ENCODE measurements at regions not wholly inside any gene's neighbourhood (a gene's known extent, or its start where the extent isn't known, plus 50 kb on each side); places are given as distances from the start of the nearest gene placed in this dataset.
A peak's percentile ranks its signal among the peaks of the same experiment; 100 is the strongest.

DNA sequence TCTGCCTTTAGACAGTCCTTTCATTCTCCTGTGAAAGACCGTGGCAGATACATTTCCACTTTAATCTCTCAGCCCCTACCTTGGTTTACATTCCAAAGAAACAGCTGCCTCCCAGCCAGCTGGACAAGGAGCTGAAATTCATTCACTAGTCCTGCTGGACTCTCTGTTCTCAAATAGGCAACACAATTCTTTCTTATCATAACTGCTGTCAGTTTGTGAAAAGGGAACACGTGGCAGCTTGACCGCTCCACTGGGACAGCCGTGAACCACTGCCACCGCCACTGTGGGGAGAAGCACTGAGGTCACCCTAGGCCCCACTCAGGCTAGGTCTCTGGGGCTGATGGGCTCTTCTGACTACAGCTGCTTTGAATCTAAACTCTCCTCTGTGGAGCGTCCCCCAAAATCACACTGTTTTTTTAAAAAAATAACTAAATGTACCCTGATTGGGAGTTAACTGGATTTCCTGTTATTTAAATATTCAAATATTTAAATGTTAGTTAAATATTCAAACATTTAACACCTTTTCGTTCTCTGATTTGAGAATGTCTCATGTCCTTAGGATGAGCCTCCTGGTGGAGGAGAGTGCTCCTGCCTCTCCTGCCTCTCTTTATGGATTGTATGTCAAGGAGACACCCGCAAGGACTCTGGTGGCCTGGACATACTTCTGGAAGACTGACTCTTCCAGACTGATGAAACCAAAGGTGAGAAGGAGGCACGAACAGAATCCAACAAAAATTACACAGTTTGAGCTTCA, 120.1 kb downstream of the BOD1 start:
- WGBS, 2 donors = 34 to 67% methylated on average over 9 of the region's 9 CpGs

DNA sequence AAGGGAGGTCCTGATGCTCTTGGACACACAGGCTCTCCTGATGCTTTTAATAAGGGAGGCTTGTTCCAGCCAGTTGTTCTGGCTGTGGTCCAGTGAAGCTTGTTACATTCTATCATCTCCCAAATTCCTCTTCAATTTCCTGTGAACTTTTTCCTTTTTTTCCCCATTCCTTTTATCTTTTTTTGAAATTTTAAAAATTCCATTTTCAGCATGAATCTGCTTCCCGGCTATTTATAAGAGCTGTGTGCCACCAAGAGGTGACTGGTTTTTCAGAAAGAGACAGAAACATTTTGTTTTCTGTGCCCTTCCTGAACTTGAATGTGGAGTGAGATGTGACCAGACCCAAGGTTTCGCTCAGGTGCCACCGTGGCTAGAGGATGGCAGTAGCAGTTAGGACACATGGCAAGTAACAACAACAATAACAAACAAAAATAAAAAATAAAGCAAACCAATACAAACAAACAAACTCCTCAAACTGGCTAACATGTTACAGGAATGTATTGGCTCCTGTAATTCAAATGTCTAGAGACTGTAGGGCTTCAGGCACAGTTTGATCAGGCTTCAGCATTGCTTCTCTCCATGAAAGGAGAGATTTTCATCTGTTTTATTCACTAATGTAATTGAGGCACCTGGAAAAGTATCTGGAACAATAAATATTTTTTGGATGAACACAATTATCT, 121.1 kb downstream of the BOD1 start:
- no peak overlapping the region for H3K4me3 ChIP-seq
- TF ChIP-seq, protein P1, sequence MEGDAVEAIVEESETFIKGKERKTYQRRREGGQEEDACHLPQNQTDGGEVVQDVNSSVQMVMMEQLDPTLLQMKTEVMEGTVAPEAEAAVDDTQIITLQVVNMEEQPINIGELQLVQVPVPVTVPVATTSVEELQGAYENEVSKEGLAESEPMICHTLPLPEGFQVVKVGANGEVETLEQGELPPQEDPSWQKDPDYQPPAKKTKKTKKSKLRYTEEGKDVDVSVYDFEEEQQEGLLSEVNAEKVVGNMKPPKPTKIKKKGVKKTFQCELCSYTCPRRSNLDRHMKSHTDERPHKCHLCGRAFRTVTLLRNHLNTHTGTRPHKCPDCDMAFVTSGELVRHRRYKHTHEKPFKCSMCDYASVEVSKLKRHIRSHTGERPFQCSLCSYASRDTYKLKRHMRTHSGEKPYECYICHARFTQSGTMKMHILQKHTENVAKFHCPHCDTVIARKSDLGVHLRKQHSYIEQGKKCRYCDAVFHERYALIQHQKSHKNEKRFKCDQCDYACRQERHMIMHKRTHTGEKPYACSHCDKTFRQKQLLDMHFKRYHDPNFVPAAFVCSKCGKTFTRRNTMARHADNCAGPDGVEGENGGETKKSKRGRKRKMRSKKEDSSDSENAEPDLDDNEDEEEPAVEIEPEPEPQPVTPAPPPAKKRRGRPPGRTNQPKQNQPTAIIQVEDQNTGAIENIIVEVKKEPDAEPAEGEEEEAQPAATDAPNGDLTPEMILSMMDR (IDR thresholded peaks at IDR 0.05) = no peak
- no peak for TF ChIP-seq POLR2A (IDR thresholded peaks at IDR 0.05)
- WGBS, 2 donors = 39 to 43% methylated on average over 3 of the region's 3 CpGs
- H3K27me3 ChIP-seq = no peaks in the 10 kb centered on the region
- H3K9me3 ChIP-seq = no peaks in the 10 kb centered on the region
- peak overlapping the region in 1 of 2 donors; percentile 58 for H3K27ac ChIP-seq
- intact Hi-C loops (cut with DNase I; ENCODE audit: low total_unique reads) = loop anchor here (10.0 kb wide), 1 partner anchor 201 kb away; no protein-coding TSS in a partner anchor
- peaks cover 40% of the 10 kb centered on the region for H3K4me1 ChIP-seq
- peak; percentile 91 for DNase-seq
- no peaks in the 10 kb centered on the region for H3K36me3 ChIP-seq (ENCODE audit: low read depth, missing control alignments)

More for the DNA sequence above, 120.1 kb downstream of the BOD1 start:
- Histone ChIP-seq H3K27ac (peak overlapping the region in 1 of 2 donors; percentile 58), H3K36me3 (ENCODE audit: low read depth, missing control alignments) (no peaks in the 10 kb centered on the region), H3K27me3 (no peaks in the 10 kb centered on the region), H3K9me3 (no peaks in the 10 kb centered on the region), H3K4me1 (peaks cover 40% of the 10 kb centered on the region), H3K4me3 (no peak overlapping the region)
- peak; percentile 26 for DNase-seq
- intact Hi-C loops (cut with DNase I; ENCODE audit: low total_unique reads) = loop anchor here (10.0 kb wide), 1 partner anchor 202 kb away; no protein-coding TSS in a partner anchor
- TF ChIP-seq, protein P1 (IDR thresholded peaks at IDR 0.05) = no peak
- no peak for TF ChIP-seq POLR2A (IDR thresholded peaks at IDR 0.05)

DNA sequence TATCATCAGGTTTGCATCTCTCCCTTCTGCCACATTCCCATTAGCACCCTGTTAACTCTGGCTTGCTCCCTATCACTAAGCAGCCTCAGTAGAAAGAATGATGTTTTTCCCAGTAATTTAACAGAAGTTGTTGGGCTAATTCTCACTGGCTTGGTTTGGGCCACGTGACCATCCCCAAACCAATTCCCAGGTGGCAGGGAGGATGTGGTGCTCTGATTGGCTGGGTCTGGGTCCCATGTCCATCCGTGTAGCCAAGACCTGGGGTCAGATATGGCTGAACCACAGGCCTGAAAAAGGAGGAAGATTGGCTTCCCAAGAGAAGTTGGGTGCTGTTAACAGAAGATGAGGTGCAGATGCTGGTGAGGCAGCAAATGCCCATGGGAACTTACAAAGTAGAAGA, 122.0 kb downstream of the BOD1 start:
- WGBS, 2 donors = 35 to 71% methylated on average over 2 of the region's 2 CpGs
- no peak for DNase-seq
- H3K27me3 ChIP-seq = no peaks in the 10 kb centered on the region
- no peaks in the 10 kb centered on the region for H3K9me3 ChIP-seq
- H3K36me3 ChIP-seq (ENCODE audit: low read depth, missing control alignments) = no peaks in the 10 kb centered on the region
- H3K4me3 ChIP-seq = no peak overlapping the region
- H3K27ac ChIP-seq = peak overlapping the region in 1 of 2 donors; percentile 58
- intact Hi-C loops (cut with DNase I; ENCODE audit: low total_unique reads) = loop anchor here (10.0 kb wide), 1 partner anchor 200 kb away; no protein-coding TSS in a partner anchor
- no peak for TF ChIP-seq POLR2A (IDR thresholded peaks at IDR 0.05)
- TF ChIP-seq, protein P1 (IDR thresholded peaks at IDR 0.05) = no peak
- H3K4me1 ChIP-seq = peaks cover 36% of the 10 kb centered on the region

DNA sequence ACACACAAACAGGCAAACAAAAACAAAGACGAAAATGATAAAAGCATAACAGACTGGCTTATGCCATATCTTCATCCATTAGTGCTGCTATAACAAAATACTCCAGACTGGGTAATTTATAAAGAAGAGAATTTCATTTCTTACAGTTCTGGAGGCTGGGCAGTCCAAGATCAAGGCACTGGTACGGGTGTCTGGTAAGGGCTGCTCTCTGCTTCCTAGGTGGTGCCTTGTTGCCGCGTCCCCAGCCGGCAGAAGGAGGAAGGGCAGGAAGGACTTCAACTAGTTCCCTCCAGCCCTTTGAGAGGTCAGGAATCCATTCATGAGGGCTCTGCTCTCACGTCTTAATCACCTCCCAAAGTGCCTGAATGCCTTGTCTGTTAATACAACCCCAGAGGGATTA, 122.6 kb downstream of the BOD1 start:
- intact Hi-C loops (cut with DNase I; ENCODE audit: low total_unique reads) = loop anchor here (10.0 kb wide), 1 partner anchor 199 kb away; no protein-coding TSS in a partner anchor

More for the DNA sequence above, 122.6 kb downstream of the BOD1 start:
- Histone ChIP-seq H3K27me3 (no peaks in the 10 kb centered on the region), H3K9me3 (no peaks in the 10 kb centered on the region), H3K4me1 (peaks cover 30% of the 10 kb centered on the region), H3K4me3 (no peak overlapping the region), H3K36me3 (ENCODE audit: low read depth, missing control alignments) (no peaks in the 10 kb centered on the region), H3K27ac (no peak overlapping the region)
- no peak for DNase-seq
- TF ChIP-seq, protein P1 (IDR thresholded peaks at IDR 0.05) = no peak
- TF ChIP-seq POLR2A (IDR thresholded peaks at IDR 0.05) = no peak
- WGBS, 2 donors = 87 to 92% methylated on average over 6 of the region's 6 CpGs
